Epithelial cell of esophagus (primary cell): ENCODE measurements at regions not wholly inside any gene's neighbourhood (a gene's known extent, or its start where the extent isn't known, plus 50 kb on each side); places are given as distances from the start of the nearest gene placed in this dataset.

Experiments
- DNase-seq: peaks from one replicate; pipeline ENCODE4 v3.0.0; 2010; ENCODE audit warnings: low read depth
- H3K4me3 ChIP-seq: 2 replicates; pipeline ENCODE4 v1.5.1; 2011; ENCODE audit warnings: mild to moderate bottlenecking, low read length, control low read depth
- CTCF ChIP-seq: IDR thresholded peaks from 2 replicates; pipeline ENCODE4 v1.5.1; 2011; ENCODE audit warnings: low read depth, mild to moderate bottlenecking, low read length, control low read depth, inconsistent platforms; ENCODE audit not compliant: insufficient read depth; ENCODE audit errors: missing control alignments

DNA sequence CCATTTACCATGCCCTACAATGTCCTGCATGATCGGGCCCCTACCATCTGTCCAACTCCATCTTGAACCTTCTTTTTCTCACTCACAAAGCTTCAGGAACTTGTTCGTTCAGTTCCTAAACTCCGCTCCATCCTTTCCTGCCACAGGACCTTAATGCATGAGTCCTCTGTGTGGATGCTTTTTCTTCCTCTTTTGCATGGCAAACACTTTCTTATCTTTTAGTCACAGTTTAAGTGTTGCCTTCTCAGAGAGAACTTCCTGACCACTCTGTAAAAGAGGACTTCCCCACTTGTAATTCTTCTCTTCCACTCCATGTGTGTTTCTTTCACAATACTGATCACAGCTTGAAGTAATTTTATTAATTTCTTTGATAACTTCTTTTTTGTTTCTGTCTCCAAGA is 54.4 kb upstream of the ETV6 start:
- H3K4me3 ChIP-seq = no peak overlapping the region
- TF ChIP-seq CTCF = no peak
- no peak for DNase-seq

GRCh38 chr12:11596141-11596540 is 53.3 kb upstream of the ETV6 start:
- no peak for DNase-seq
- no peak overlapping the region for H3K4me3 ChIP-seq
- TF ChIP-seq CTCF = no peak

GRCh38 chr12:11598900-11599299 is 50.6 kb upstream of the ETV6 start:
- no peak for DNase-seq
- TF ChIP-seq CTCF = no peak

More at GRCh38 chr12:11598900-11599299, 50.6 kb upstream of the ETV6 start:
- H3K4me3 ChIP-seq = no peak overlapping the region
